GM18502 (cell line): ENCODE measurements at regions not wholly inside any gene's neighbourhood (a gene's known extent, or its start where the extent isn't known, plus 50 kb on each side); places are given as distances from the start of the nearest gene placed in this dataset.

ENCODE experiments used
- ATAC-seq: cut with Tn5 transposase; IDR thresholded peaks from one replicate; pipeline ENCODE4 v1.9.1; 2021; ENCODE audit warnings: mild to moderate bottlenecking; ENCODE audit not compliant: unreplicated experiment, poor library complexity

- ATAC-seq = peak; percentile 96
These were observed 318.0 kb upstream of the LMCD1 start for GRCh38 chr3:8183627-8184026.

- no peak for ATAC-seq
These were observed 315.4 kb upstream of the LMCD1 start for GRCh38 chr3:8186213-8186612.

GRCh38 chr3:8187996-8188395 lies 313.6 kb upstream of the LMCD1 start:
- no peak for ATAC-seq

- no peak for ATAC-seq
These were observed 312.6 kb upstream of the LMCD1 start for GRCh38 chr3:8189051-8189450.

GRCh38 chr3:8191406-8191805 lies 310.2 kb upstream of the LMCD1 start:
- no peak for ATAC-seq

- no peak for ATAC-seq
These were observed 304.2 kb upstream of the LMCD1 start for GRCh38 chr3:8197384-8197783.

- no peak for ATAC-seq
These were observed 303.0 kb upstream of the LMCD1 start for GRCh38 chr3:8198605-8199004.

GRCh38 chr3:8200996-8201395 lies 300.6 kb upstream of the LMCD1 start:
- no peak for ATAC-seq

GRCh38 chr3:8201886-8202285 lies 299.7 kb upstream of the LMCD1 start:
- ATAC-seq = no peak

GRCh38 chr3:8204331-8204730 lies 297.3 kb upstream of the LMCD1 start:
- no peak for ATAC-seq

- ATAC-seq = no peak
These were observed 296.6 kb upstream of the LMCD1 start for GRCh38 chr3:8204853-8205650.

- no peak for ATAC-seq
These were observed 295.7 kb upstream of the LMCD1 start for GRCh38 chr3:8205881-8206280.

GRCh38 chr3:8206971-8207617 lies 294.5 kb upstream of the LMCD1 start:
- ATAC-seq = no peak

GRCh38 chr3:8210882-8211341 lies 290.7 kb upstream of the LMCD1 start:
- ATAC-seq = no peak

GRCh38 chr3:8212794-8213193 lies 288.8 kb upstream of the LMCD1 start:
- no peak for ATAC-seq

GRCh38 chr3:8213286-8213685 lies 288.3 kb upstream of the LMCD1 start:
- no peak for ATAC-seq

- ATAC-seq = no peak
These were observed 285.8 kb upstream of the LMCD1 start for GRCh38 chr3:8215821-8216220.

GRCh38 chr3:8218353-8218940 lies 283.2 kb upstream of the LMCD1 start:
- no peak for ATAC-seq

- ATAC-seq = no peak
These were observed 281.3 kb upstream of the LMCD1 start for GRCh38 chr3:8220291-8220690.

- ATAC-seq = no peak
These were observed 277.9 kb upstream of the LMCD1 start for GRCh38 chr3:8223766-8224165.

- ATAC-seq = no peak
These were observed 276.7 kb upstream of the LMCD1 start for GRCh38 chr3:8224941-8225340.
